NCI-H2227 (cell line): ENCODE measurements at regions not wholly inside any gene's neighbourhood (a gene's known extent, or its start where the extent isn't known, plus 50 kb on each side); places are given as distances from the start of the nearest gene placed in this dataset.

Source experiments
- DNase-seq: peaks from one replicate; lab custom pipeline; 2025; ENCODE audit not compliant: unreplicated experiment; lab: John Stamatoyannopoulos, UW

- no peak for DNase-seq
These were observed 65.6 kb upstream of the E2F8 start for GRCh38 chr11:19306179-19306944.

GRCh38 chr11:19301361-19301760 is 60.6 kb upstream of the E2F8 start:
- DNase-seq = no peak

- no peak for DNase-seq
These were observed 53.7 kb upstream of the E2F8 start for GRCh38 chr11:19294444-19294843.

- DNase-seq = no peak
These were observed 50.3 kb upstream of the E2F8 start for GRCh38 chr11:19291064-19291463.
